Esophagus squamous epithelium (tissue), 4 donors: ENCODE measurements at regions not wholly inside any gene's neighbourhood (a gene's known extent, or its start where the extent isn't known, plus 50 kb on each side); places are given as distances from the start of the nearest gene placed in this dataset.

Source experiments
- CTCF ChIP-seq, 6 experiments: fragments of 450-650 bp in 4 of 6; fragments of 200-600 bp in 2 of 6; sonication (generic) in 2 of 6; IDR thresholded peaks; one replicate each; pipeline ENCODE4 v1.5.1; 2016 to 2019; ENCODE audit warnings: antibody characterized with exemption in 6 of 6, mild to moderate bottlenecking in 4 of 6, moderate library complexity in 4 of 6
- POLR2A ChIP-seq, 4 donors: fragments of 450-650 bp; IDR thresholded peaks; one replicate each; pipeline ENCODE4 v1.6.1; 2017; ENCODE audit warnings: antibody characterized with exemption in 4 of 4, mild to moderate bottlenecking in 4 of 4, moderate library complexity in 3 of 4

DNA sequence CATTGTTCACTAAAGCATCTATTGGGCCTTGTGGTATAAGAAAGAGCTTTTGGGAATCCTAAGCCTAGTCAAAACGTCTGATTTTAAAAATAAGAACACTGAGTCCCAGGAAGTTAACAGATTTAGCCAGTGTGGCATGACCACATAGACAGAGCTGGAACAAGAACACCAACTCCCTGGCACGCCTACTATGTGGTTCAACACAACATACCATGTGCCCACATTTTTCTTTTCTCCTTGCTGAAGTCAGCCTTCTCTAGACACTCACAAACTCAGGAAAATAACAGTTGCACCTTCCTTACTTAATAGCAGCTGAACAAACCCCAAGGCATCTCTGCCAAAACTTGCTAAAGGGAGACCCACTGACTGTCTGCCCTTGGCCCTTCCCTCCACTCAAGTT lies 124.8 kb downstream of the C1D start:
- TF ChIP-seq CTCF (IDR thresholded peaks at IDR 0.05) (no peak), POLR2A (IDR thresholded peaks at IDR 0.05) (no peak)
